NCI-H1092 (cell line): ENCODE measurements at regions not wholly inside any gene's neighbourhood (a gene's known extent, or its start where the extent isn't known, plus 50 kb on each side); places are given as distances from the start of the nearest gene placed in this dataset.

Experiments
- DNase-seq: peaks from one replicate; lab custom pipeline; 2025; lab: John Stamatoyannopoulos, UW

DNA sequence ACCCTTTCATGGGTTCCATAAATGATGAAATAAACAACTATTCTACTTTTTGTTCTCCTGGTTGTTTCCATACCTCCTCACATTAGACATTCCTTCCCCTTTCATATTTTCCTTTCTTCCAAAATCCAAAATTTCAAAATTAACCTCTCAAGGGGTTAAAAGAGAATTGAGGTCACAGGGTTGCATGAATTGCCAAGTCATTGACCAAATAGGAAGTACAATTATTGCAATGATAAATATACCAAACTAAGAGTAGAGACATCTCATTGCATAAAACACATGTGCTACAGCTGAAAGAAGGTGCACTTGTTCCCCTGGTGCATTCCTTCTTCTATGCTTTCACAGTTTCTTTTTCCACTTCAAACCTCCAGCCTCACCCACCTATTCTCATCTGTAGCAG lies 136.1 kb downstream of the KCTD12 start:
- DNase-seq = no peak

- no peak for DNase-seq
Observed at GRCh38 chr13:76745261-76746200, 140.7 kb downstream of the KCTD12 start.

GRCh38 chr13:76741624-76742023 lies 144.6 kb downstream of the KCTD12 start:
- no peak for DNase-seq

GRCh38 chr13:76741046-76741445 lies 145.2 kb downstream of the KCTD12 start:
- no peak for DNase-seq

DNA sequence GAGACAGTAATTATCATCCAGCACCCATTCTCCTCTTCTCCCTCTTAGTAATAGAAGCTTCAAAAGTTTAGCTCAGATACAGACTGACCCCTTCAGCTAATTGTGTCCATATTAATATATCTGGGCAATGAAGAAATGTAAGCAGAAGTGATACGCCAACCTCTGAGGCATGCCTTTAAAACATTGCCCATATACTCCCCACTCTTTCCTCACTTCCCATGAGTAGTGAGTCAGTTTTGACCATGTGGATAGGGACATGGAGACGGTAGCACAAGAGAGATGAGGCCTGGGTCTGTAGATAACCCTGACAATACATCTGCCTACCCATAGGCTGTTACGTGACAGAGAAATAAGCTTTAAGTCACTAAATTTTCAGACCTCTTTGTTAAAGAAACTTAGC lies 147.6 kb downstream of the KCTD12 start:
- no peak for DNase-seq

GRCh38 chr13:76737526-76737925 lies 148.7 kb downstream of the KCTD12 start:
- no peak for DNase-seq

DNA sequence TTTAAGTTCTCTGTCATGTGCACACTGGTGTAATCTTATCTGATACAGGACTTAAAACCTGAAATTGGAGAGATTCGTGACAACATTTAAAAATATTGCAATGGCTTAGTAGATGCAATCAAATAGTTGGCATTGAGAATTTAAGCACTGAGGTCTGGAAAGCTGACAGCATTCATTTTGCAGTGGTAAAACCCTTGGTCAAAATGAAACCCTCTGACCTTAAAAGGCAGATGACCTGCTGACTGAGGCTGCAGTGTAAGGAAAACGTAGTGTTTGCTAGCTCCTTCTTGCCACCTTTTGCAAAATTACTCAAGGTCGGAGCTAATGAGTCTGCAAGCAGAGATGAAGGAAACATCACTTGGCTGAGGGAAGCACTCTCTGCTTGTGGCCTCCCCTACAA lies 150.6 kb downstream of the KCTD12 start:
- DNase-seq = no peak

GRCh38 chr13:76733671-76734070 lies 152.5 kb downstream of the KCTD12 start:
- no peak for DNase-seq

- DNase-seq = no peak
Observed at GRCh38 chr13:76732367-76732766, 153.8 kb downstream of the KCTD12 start.

DNA sequence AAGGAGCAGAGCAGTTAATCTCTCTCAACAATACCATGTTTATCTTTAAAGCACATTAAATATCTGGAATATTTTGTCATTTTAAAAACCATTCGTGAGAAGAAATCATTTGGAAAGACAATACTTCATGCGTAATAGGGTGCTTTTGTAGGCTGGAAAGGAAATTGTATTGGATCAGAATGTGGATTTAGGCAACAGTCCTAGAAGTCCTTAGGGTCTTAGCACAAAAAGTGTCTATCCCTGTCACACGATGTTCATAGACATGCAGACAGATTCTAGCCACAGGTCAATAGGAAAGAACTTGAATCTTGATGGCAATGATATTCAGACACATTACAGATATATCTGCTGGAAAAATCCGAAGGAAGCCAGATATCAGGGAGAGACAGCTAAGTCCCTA lies 156.0 kb downstream of the KCTD12 start:
- no peak for DNase-seq

DNA sequence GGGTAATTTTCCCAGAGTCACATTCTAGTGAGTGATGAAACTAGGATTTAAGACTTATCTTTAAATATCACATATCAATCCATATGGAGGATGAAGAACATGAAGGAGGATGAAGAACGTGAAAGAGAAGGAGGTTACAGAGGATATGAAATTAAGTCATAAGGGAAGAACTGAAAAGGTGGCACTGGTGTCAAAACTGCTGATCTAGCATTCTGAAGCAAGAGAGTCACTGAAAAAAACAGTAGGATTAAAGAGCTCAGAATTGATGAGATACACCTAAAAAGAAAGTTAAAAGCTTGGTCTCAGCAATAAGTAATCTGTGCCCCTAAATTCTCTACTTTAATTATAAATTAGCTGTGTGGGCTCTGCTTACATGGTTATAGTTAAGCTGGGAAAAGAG lies 156.5 kb downstream of the KCTD12 start:
- no peak for DNase-seq

DNA sequence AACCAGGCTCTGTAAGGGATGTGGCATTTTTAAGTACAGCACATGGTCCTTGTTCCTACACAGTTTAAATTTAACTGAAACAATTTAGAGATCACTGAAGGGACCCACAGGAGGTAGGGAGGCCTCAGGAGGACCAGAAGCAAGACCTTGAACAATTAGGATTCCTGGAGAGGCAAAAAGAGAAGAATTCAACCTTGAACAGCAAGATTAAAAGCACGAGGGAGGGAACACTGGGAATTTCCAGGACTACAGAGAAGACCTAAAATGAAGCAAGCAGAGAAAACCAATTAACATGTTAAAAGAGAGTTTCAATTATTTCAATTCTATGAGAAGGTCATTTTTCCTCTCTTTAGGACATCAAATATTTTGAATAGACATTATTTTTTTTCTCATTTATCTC lies 160.3 kb downstream of the KCTD12 start:
- no peak for DNase-seq

DNA sequence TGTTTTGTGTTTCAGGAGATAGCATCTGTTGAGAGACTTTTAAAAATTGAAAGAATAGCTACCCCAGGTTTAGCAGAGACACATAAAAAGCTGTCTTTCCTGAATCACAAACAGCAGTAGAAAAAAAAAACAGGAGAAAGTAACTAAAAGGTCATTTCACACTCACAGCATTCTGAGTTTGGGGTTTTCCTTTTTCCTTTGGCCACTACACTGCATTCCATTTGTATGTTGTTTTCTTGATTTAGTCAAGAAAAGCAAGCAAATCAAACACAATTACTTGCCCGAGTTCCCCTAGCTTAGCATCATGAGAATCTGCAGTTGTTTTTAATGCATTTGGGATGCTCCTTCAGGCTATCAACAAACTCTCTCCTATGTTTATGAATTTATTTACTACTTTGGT lies 161.0 kb downstream of the KCTD12 start:
- DNase-seq = no peak

DNA sequence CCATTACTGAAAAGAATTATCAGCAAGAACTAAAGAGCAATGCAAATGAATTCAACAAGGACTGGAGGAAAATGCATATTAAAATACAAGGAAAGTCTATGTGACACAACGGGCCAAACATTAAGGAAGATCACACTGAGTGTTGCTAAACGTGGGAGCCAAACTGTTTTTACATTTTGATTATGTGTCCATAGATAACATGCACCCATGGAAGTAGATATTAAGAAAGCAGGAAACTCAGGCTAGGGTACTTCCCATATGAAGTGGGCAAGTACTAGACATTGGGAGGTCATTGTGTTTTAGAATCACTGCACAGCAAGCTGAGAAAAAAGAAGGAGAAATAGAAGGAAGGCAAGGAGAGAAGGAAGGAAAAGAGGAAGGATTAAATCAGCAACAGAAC lies 161.8 kb downstream of the KCTD12 start:
- DNase-seq = no peak

DNA sequence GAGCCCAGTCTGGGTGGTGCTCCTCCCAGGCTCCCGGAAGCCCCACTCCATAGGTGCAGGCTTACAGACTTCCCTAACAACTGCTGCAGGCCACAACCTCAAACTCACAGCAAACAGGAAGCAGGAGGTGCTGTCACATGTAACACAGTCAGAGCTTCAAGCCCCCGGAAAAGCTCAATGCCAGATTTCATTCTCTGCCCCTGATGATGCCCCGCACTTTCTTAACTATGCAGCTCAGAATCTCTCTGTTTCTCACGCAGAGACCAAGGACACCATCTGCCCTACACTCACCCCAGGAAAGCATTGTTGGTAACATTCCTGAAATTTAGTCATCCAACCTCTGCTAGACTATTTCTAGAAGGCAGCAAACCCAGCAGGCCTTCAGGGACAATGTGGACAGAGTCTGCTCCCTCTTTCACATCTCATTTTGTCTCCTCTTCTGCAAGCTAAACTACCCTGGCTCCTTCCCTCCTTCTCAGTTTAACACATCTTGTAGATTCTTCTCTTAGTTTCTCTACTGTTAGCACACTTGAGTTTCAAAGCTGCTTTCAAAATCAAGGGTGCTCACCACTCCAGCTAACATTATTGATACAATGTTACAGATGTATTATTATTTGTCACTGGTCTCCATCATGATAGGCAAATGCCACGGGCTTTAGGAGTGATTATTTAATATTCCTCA lies 162.5 kb downstream of the KCTD12 start:
- no peak for DNase-seq

DNA sequence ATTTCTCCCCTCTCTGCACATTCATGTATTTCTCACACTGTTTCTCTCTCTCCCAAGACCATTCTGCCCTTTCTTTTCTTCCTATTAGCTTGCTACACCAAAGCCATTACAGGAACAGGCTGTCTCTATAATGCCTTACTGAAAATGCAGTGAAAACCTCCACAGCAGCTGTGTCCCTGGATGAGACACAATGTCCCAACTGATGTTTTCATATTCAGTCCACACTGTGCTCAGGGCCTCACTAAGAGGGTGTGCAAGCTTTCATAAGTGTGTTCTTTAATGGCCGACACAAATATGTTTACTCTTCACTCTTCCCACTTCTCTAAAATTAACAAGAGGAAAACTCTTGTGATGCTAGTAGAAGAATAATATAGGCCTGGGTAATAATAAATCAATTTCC lies 163.4 kb downstream of the KCTD12 start:
- DNase-seq = no peak

DNA sequence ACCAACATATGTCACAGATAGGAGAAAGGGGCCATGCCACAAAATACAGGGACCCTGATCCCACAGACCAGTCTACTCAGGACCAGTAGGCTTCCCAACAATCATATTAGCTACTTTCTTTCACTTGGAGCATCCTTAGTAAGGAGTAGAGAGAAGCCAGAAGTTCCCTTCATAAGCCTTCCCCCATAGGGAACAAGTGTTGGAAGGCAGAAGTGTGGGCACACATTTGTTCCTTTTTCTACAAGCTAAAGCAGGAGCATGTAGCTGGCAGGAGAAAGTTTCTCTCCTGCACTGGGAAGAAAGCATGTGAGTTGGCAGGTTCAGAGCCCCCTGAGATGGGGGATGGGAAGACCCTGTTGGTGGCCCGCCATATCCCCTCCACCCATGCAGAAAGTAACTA lies 165.4 kb downstream of the KCTD12 start:
- DNase-seq = no peak

DNA sequence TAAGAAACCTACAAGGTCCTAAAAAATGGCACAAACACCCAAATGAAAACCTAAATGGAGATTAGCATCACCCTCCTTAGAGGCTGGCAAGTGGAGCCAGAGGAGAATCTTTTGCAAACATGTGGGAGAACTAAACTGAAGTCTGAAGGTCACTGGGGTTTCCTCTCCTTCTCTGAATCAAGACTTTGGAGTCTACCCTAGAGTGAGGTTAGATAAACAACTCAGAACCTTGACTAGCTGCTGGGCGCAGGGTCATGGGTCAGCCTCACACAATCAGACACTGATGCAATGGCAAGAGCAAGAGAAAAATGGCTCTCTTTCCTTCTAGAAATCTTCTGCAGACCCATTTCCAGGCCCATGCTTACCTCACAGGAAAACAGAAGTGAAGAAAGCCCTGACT lies 165.8 kb downstream of the KCTD12 start:
- DNase-seq = no peak

DNA sequence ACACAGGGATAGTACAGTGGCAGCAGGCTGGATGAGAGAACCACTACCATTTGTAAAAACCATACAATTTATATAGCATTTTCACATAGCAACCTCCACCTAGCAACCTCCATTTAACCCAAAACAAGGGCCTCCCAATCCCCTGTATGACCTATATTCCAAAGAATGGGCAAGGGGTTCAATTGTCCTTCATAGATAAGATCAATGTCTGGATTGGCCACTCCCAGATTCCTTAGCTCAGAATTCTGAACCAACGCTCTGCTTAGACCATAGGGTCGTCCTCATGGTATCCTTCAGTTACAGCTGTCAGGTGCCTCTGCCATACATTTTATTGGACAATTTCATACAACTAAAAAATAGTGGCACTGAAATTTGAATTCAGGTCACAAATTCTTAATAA lies 166.2 kb downstream of the KCTD12 start:
- DNase-seq = no peak

DNA sequence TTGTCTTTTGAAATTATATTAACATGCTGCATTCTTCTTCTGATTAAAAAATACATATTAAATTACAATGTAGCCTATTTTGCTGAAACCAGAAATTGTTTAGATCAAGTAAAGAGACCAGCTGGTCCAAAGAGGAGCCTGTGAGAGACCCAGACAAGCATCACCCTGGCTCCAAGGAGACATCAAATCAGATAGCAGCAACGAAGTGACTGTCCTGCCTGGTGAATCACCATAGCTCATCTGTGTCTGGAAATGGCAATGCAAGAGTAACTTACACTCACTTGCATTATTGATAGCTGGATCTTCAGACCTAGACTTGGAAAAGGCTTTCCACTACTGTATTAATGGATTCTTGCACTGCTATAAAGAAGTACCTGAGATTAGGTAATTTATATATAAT lies 169.1 kb downstream of the KCTD12 start:
- DNase-seq = no peak

DNA sequence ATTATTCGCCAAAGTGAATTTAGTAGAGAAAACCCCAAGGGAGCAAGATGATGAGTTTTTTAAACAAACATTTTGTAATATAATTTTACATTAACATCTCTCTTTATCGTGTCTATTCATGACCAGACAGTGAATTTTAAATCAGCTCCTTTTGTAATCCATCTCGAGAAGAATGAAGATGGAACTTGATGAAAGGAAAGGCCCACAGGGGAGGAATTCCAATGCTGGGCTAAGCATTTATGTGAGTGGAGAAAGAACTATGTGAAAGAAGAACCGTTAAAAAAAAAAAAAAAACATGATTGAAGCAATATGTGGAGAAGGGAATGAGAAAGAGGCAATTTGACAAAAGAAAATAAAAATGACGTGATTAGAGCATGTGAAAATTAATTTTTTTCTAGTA lies 170.6 kb downstream of the KCTD12 start:
- no peak for DNase-seq

- DNase-seq = no peak
Observed at GRCh38 chr13:76715075-76715474, 171.1 kb downstream of the KCTD12 start.

- no peak for DNase-seq
Observed at GRCh38 chr13:76713280-76713679, 172.9 kb downstream of the KCTD12 start.
